GM21367 (cell line): ENCODE measurements at regions not wholly inside any gene's neighbourhood (a gene's known extent, or its start where the extent isn't known, plus 50 kb on each side); places are given as distances from the start of the nearest gene placed in this dataset.
"Not testable (repeated sequence)": the region's sequence is repeated elsewhere in the genome, so short reads cannot be mapped to it uniquely, and the experiment has no call there.

ENCODE experiments used
- ATAC-seq: cut with Tn5 transposase; IDR thresholded peaks from one replicate; pipeline ENCODE4 v1.9.1; 2021; ENCODE audit not compliant: unreplicated experiment

- no peak for ATAC-seq
Observed at GRCh38 chr2:237240252-237240651, 154.6 kb downstream of the COPS8 start.

- ATAC-seq: not testable (repeated sequence)
Observed at GRCh38 chr2:237240868-237241267, 155.2 kb downstream of the COPS8 start.

GRCh38 chr2:237242091-237242536 lies 156.4 kb downstream of the COPS8 start:
- no peak for ATAC-seq

- no peak for ATAC-seq
Observed at GRCh38 chr2:237243487-237243886, 157.8 kb downstream of the COPS8 start.

- no peak for ATAC-seq
Observed at GRCh38 chr2:237244178-237244577, 158.5 kb downstream of the COPS8 start.

- no peak for ATAC-seq
Observed at GRCh38 chr2:237244976-237245646, 159.4 kb downstream of the COPS8 start.

GRCh38 chr2:237250599-237250998 lies 163.4 kb downstream of the COL6A3 start:
- no peak for ATAC-seq

- ATAC-seq: no peak
Observed at GRCh38 chr2:237251986-237252385, 162.0 kb downstream of the COL6A3 start.

- ATAC-seq: no peak
Observed at GRCh38 chr2:237253046-237253702, 160.8 kb downstream of the COL6A3 start.

GRCh38 chr2:237254369-237254861 lies 159.5 kb downstream of the COL6A3 start:
- ATAC-seq: no peak

GRCh38 chr2:237254911-237255578 lies 158.9 kb downstream of the COL6A3 start:
- no peak for ATAC-seq

- ATAC-seq: no peak
Observed at GRCh38 chr2:237256887-237257286, 157.1 kb downstream of the COL6A3 start.

GRCh38 chr2:237257471-237257951 lies 156.5 kb downstream of the COL6A3 start:
- ATAC-seq: no peak

GRCh38 chr2:237258116-237258515 lies 155.8 kb downstream of the COL6A3 start:
- no peak for ATAC-seq

- no peak for ATAC-seq
Observed at GRCh38 chr2:237258615-237259014, 155.3 kb downstream of the COL6A3 start.

GRCh38 chr2:237259201-237259600 lies 154.8 kb downstream of the COL6A3 start:
- no peak for ATAC-seq

- no peak for ATAC-seq
Observed at GRCh38 chr2:237260039-237260620, 153.8 kb downstream of the COL6A3 start.

- ATAC-seq: no peak
Observed at GRCh38 chr2:237260686-237261085, 153.3 kb downstream of the COL6A3 start.

GRCh38 chr2:237261327-237261726 lies 152.6 kb downstream of the COL6A3 start:
- no peak for ATAC-seq

- no peak for ATAC-seq
Observed at GRCh38 chr2:237262838-237263771, 150.9 kb downstream of the COL6A3 start.
